ENCODE measurements at regions not wholly inside any gene's neighbourhood (a gene's known extent, or its start where the extent isn't known, plus 50 kb on each side); places are given as distances from the start of the nearest gene placed in this dataset.

GRCh38 chr2:58871469-58872142 lies 630.5 kb upstream of the FANCL start:
- no peak for DNase-seq

DNA sequence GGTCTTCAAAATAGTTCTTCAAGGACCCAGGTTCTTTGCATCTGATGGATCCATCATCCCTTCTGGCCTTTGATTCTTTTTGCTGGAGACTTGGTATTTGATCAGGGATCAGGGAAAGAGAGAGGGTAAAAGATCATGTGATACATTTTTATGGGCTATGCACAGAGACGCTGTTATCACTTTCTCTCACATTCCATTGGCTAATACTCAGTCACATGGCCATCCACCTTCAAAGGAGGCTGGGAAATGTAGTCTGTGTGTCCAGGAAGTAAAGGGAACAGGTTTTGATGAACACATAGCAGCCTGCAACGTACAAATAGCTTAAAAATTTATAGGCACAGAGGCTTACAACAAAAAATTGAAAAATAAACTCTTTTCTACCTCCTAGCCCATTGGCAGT lies 629.6 kb upstream of the FANCL start:
- no peak for DNase-seq

- no peak for DNase-seq
These were observed 625.8 kb upstream of the FANCL start for GRCh38 chr2:58866946-58867345.

- DNase-seq = no peak
These were observed 625.4 kb upstream of the FANCL start for GRCh38 chr2:58866527-58866926.

- no peak for DNase-seq
These were observed 624.9 kb upstream of the FANCL start for GRCh38 chr2:58866040-58866439.

GRCh38 chr2:58865436-58865835 lies 624.3 kb upstream of the FANCL start:
- DNase-seq = no peak

DNA sequence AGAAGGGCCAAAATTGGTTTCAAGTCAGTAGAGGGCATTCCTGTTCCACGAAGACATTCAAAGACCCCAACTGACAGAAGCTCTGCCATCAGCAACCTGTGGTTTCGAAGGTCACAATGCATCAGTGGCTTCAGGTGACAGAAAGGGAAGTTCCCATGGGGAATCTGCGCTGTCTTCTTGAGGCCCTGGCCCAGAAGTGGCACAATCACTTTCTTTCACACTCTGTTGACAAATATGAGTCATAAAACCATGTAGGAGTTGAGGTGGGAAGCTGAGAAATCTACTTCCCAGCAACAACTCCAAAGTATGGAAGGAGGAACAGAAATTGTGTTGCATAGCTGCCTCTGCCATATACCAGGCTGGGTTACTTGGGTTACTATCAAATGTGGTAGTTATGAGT lies 621.1 kb upstream of the FANCL start:
- DNase-seq = no peak

- no peak for DNase-seq
These were observed 619.5 kb upstream of the FANCL start for GRCh38 chr2:58860586-58860985.

DNA sequence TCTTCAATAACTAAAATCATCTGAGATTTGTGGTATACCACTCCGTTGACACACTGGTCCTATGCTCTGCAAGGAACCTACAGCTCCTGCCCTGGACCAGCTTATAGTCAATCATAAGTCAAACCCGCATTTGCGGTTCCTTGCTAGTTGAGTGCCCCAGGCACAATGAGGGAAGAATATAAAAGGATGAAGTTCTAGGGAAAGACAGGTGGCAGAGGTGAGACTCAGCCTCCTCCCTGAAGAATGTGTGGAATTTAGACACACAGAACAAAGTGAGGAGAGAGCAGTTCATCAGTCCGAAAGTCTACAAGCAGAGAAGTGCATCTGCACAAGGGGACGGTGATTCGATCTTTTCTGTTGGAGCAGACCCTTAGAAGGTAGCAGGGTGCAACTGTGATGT lies 615.0 kb upstream of the FANCL start:
- DNase-seq = no peak

DNA sequence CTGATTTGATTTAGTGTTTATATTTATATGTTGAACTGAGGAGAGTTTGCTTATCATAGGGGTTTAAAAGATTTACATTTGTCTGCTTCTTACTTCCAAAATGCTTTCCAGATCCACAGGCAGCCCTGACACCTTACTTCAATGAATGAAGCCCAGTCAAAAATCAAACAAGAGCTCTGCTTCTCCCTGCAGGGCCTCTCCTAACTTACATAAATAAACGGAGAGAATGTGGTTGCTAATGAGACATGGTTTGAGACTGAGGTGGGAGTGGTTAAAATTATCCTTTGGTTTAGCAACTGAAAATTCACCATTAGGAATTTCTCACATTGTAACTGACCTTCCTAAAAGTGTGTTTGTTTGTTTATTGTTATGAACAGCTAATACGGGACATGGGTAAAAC lies 612.3 kb upstream of the FANCL start:
- no peak for DNase-seq

DNA sequence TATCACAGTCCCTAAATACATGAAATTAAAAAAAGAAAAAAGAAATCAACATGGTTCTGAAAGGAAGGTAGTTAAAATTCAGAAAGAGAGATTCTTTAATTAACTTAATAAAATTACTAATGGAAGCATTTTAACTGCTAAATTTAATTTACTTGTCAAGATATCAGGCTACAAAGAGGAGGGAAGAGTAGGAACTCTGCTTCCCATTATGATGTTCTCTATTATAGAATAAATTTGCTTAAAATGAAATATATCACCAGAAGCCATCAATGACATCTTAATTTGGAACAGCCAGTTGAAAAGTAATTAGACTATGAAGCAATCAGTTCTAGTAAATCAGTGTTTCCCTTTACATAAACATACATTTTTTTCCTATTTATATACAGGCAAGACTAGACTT lies 611.8 kb upstream of the FANCL start:
- no peak for DNase-seq

- no peak for DNase-seq
These were observed 611.1 kb upstream of the FANCL start for GRCh38 chr2:58852243-58852642.

GRCh38 chr2:58851598-58851997 lies 610.5 kb upstream of the FANCL start:
- DNase-seq = no peak

GRCh38 chr2:58845011-58845410 lies 603.9 kb upstream of the FANCL start:
- no peak for DNase-seq

GRCh38 chr2:58842501-58843155 lies 601.5 kb upstream of the FANCL start:
- no peak for DNase-seq

DNA sequence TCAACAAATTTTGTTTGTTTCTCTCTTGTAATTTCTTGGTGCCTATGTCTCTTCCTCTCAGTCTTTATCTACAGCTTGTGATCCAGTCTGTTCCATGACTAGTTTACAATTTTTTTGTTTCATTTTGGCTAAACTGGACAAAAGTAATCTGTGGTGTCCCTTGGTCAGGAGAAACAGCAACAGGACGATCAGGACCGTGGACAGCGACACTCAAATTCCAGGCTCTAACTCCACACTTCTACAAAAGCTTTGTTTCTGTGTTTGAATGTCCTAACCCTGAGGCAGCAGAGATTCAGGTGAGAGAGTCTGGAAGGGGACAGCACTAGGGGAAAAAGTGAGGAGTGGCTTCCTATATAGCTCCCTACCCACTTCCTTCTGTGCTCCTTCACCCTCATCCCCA lies 593.3 kb upstream of the FANCL start:
- no peak for DNase-seq

- DNase-seq = no peak
These were observed 585.7 kb upstream of the FANCL start for GRCh38 chr2:58826795-58827194.

- DNase-seq = no peak
These were observed 571.7 kb upstream of the FANCL start for GRCh38 chr2:58812771-58813344.

- no peak for DNase-seq
These were observed 564.0 kb upstream of the FANCL start for GRCh38 chr2:58805126-58805525.

GRCh38 chr2:58803192-58803591 lies 562.1 kb upstream of the FANCL start:
- no peak for DNase-seq

DNA sequence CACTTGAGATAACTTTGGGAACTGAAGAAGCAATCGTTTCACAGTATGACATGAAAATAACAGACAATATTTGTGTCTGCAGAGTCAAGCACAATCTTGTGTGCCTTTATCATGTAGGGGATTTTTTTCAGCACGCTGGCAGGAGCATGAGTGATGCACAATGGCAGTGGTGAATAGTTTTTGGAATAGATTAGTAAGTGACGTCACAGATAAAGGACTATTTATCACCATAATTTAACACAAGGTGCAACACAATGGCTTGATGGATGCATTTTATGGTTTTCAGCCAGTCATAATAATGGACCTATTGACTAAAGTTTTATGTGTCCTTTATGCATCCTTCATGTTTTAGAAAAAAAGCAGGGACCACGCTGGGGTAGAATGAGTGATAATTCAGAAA lies 559.8 kb upstream of the FANCL start:
- no peak for DNase-seq

- DNase-seq = no peak
These were observed 557.6 kb upstream of the FANCL start for GRCh38 chr2:58798676-58799208.

DNA sequence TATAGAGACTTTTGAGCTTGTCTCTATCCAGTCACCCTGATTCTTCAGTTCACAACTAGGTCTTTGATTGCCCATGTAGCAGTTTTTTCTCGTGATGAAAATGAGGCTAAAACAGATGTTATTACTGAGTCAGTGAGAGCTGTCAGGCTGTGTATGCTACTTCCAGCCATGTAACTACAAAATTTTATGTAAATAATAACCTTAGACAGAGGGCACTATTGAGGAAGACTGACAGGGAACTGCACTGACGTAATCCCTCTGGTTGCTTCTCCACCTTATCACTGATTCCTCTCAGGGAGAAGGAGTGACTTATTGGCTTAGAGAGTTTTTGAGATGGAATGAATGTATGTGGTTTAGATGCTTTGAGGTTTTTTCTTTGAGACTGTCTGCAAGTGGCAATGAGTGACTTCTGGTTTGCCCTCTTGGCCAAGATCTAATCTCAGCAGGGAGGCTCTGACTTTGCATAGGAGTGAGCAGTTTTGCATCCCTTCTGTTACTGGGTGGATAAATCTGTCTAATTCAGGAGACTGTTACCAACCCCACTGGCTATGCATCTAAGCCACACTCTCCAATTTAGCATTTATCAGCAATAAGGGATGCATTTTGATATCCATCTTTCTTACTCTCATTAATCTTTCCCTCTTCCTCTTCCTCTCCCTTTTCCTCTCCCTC lies 555.2 kb upstream of the FANCL start:
- DNase-seq = no peak

GRCh38 chr2:58794916-58795315 lies 553.8 kb upstream of the FANCL start:
- no peak for DNase-seq

All from 8988T (cell line).